Amniotic stem cell (primary cell): ENCODE measurements at regions not wholly inside any gene's neighbourhood (a gene's known extent, or its start where the extent isn't known, plus 50 kb on each side); places are given as distances from the start of the nearest gene placed in this dataset.
"Not testable (repeated sequence)": the region's sequence is repeated elsewhere in the genome, so short reads cannot be mapped to it uniquely, and the experiment has no call there.

Experiments
- DNase-seq: peaks from one replicate; lab custom pipeline; 2025; lab: John Stamatoyannopoulos, UW

GRCh38 chr9:22838266-22838665 lies 391.6 kb downstream of the DMRTA1 start:
- DNase-seq, result no peak

- DNase-seq, result no peak
Measured at GRCh38 chr9:22840641-22841040, 394.0 kb downstream of the DMRTA1 start.

- DNase-seq, result not testable (repeated sequence)
Measured at GRCh38 chr9:22845243-22845642, 398.6 kb downstream of the DMRTA1 start.

- no peak for DNase-seq
Measured at GRCh38 chr9:22855980-22856379, 409.4 kb downstream of the DMRTA1 start.

DNA sequence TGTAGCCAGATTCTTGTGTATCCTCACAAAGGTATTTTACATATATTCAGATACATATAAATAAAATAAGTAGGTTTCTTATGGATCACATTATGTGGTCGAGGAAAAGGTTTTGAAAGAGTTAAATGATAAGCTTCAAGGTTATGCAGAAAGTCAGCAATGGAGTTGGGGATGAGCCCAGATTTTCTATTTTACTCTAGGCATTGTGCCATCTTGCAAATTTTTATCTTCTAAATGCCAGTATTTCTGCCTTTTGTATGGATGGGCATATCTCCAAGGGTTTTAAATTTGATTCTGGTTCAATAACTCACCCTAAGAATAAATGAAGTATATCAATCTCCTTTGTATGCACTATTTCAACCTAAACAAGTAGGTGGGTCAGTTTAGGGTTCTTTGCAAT lies 410.7 kb downstream of the DMRTA1 start:
- no peak for DNase-seq

GRCh38 chr9:22863106-22863505 lies 416.5 kb downstream of the DMRTA1 start:
- DNase-seq, result no peak

DNA sequence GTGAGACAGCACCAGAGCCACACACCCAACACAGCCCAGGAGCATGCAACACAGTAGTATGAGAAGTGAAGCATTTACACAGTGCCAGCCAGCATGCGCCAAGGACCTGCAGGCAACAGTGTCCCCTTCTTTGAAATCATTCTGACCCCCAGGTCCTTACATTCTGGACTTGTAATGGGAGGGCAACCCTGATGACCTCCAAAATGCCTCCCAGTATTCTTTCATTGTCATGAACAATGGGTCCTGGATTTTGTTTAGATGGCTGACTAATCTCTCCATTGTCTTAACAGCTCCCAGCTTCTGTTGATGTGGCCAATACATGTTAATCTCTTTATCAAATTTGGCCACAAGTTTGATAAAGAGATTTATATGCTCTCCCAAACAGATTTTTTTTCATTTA lies 417.1 kb downstream of the DMRTA1 start:
- DNase-seq, result no peak

GRCh38 chr9:22893196-22893843 lies 446.7 kb downstream of the DMRTA1 start:
- no peak for DNase-seq

DNA sequence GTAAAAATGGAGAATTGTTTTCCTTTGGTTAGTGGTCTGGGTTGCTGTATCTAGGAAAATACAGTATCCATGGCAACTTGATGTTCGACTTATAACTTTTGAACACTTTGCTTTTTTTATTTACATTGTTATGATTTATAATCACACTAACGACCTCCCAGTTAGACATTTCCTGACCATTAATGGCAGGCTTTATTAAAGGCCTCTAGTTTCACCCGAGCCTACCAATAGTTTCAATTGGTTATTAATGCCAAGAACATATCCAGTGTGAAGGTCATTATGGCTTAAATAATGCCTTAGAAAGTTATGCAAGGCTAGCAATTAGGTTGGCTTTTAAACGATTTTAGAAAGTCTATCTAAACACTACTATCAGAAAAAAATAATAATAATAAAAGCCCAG lies 452.0 kb downstream of the DMRTA1 start:
- no peak for DNase-seq

DNA sequence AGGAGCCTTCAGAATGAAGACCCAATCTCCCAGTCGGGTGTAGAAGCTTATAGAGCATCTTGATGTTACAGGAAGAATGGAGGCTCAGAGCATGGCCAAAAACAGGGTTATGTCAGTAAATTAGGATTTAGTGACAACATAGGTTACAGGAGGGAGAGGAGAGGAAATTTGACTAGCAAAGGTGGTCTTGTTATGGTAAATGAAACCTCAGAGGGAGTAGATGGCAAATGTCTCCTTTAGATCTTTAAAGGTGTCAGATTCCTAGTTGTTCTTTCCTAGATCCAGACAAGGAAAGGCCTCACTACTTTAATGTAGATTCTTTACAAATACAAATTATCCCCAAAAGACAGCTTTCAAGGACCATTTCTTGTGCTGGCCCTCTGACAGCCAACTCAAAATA lies 465.0 kb downstream of the DMRTA1 start:
- DNase-seq, result no peak

- DNase-seq, result no peak
Measured at GRCh38 chr9:22913026-22913425, 466.4 kb downstream of the DMRTA1 start.

- no peak for DNase-seq
Measured at GRCh38 chr9:22913518-22913917, 466.9 kb downstream of the DMRTA1 start.

- no peak for DNase-seq
Measured at GRCh38 chr9:22916148-22916547, 469.5 kb downstream of the DMRTA1 start.

GRCh38 chr9:22919423-22919822 lies 472.8 kb downstream of the DMRTA1 start:
- DNase-seq, result no peak

GRCh38 chr9:22921742-22922141 lies 475.1 kb downstream of the DMRTA1 start:
- DNase-seq, result no peak

DNA sequence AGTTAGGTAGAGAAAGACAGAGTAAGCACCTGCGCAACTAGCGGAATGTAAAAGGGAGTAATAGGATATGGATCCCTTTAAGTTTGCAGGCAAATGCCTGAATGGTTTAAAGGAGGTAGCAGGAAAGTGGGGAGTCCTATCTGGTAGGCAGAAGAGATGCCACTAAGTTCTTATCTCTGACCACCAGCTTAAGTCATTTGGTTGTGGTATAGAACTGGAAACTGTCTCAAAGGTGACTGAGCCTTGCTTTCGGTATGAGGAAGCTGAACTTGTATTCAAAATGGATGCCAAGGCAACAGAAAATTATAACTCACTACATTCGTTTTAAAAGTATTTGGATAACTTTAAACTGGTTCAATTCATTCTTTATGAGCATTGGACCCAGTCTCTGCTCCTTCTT lies 475.6 kb downstream of the DMRTA1 start:
- no peak for DNase-seq

DNA sequence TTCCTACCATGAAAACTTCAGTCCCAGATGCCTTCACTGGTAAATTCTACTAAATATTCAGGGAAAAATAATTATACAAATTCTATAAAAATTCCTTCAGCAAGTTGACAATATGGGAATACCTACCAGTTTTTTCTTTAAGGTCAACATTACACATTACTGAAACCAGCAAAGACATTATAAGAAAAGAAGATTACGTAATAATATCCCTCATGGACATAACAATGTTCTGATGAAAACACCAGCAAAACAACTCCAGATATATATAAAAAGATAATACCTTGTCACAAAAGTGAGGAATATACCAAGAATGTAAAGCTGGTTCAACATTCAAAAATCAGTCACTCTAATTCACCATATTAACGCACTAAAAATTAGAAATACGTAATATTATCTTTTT lies 507.9 kb downstream of the DMRTA1 start:
- DNase-seq, result no peak

- no peak for DNase-seq
Measured at GRCh38 chr9:22954964-22955363, 508.3 kb downstream of the DMRTA1 start.

GRCh38 chr9:22969350-22969979 lies 522.8 kb downstream of the DMRTA1 start:
- no peak for DNase-seq

- DNase-seq, result no peak
Measured at GRCh38 chr9:22970434-22970975, 523.9 kb downstream of the DMRTA1 start.

- no peak for DNase-seq
Measured at GRCh38 chr9:22975951-22976350, 529.3 kb downstream of the DMRTA1 start.

DNA sequence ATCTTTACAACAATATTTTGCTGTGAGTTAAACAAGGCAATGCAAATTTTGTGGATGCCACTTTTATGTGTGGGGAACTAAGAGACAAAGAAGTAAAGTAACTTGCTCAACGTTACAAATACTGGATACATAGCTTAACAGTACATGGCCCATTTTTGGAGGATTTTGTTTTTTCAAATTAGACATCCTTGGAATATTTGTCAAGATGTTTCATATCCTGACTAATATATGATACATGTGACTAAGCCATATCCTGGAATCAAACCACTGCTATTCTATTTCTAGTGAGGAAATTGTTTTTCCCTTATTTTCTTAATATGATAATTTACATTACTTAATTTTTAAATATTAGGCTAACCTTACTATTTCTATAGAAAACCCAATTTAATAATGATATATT lies 529.8 kb downstream of the DMRTA1 start:
- peak; percentile 2 for DNase-seq

DNA sequence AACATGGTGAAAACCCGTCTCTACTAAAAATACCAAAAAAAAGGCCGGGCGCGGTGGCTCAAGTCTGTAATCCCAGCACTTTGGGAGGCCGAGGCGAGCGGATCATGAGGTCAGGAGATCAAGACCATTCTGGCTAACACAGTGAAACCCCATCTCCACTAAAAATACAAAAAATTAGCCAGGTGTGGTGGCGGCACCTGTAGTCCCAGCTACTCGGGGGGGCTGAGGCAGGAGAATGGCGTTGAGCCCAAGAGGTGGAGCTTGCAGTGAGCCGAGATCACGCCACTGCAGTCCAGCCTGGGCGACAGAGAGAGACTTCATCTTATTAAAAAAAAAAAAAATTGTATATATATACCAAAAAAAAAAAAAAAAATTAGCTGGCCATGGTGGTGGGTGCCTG lies 533.8 kb downstream of the DMRTA1 start:
- DNase-seq, result not testable (repeated sequence)

- no peak for DNase-seq
Measured at GRCh38 chr9:22986556-22986955, 539.9 kb downstream of the DMRTA1 start.
